Fibroblast of lung (primary cell): ENCODE measurements at regions not wholly inside any gene's neighbourhood (a gene's known extent, or its start where the extent isn't known, plus 50 kb on each side); places are given as distances from the start of the nearest gene placed in this dataset.

Source experiments
- DNase-seq, 2 donors: peaks; one replicate each; pipeline versions ENCODE4 v3.0.0 to v3.0.0-alpha.2; 2010; ENCODE audit warnings: low read depth in 2 of 2
- H2AFZ ChIP-seq: 2 replicates; pipeline ENCODE4 v1.5.1; 2012; ENCODE audit warnings: low read length, control low read depth, inconsistent platforms
- H3K27ac ChIP-seq: 2 replicates; pipeline ENCODE4 v1.5.1; 2011; ENCODE audit warnings: low read length, control low read depth; ENCODE audit not compliant: insufficient read depth
- H3K27me3 ChIP-seq: 2 replicates; pipeline ENCODE4 v1.5.1; 2011; ENCODE audit warnings: mild to moderate bottlenecking, low read length; ENCODE audit not compliant: control insufficient read depth, insufficient read depth
- H3K36me3 ChIP-seq: 2 replicates; pipeline ENCODE4 v1.5.1; 2011; ENCODE audit warnings: low read length; ENCODE audit not compliant: control insufficient read depth, insufficient read depth
- H3K4me1 ChIP-seq: 2 replicates; pipeline ENCODE4 v1.5.1; 2011; ENCODE audit warnings: low read length; ENCODE audit not compliant: control insufficient read depth, insufficient read depth; ENCODE audit errors: extremely low read depth
- H3K4me2 ChIP-seq: 2 replicates; pipeline ENCODE4 v1.5.1; 2011; ENCODE audit warnings: low read length, control low read depth; ENCODE audit not compliant: insufficient read depth; ENCODE audit errors: extremely low read depth
- H3K4me3 ChIP-seq, 4 experiments: fragments of 200-600 bp in 1 of 4; sonication (generic) in 1 of 4; replicated peaks in 1 of 4; 2 replicates each; pipeline ENCODE4 v1.5.1; 2011 to 2016; ENCODE audit warnings: low read length in 4 of 4, low read depth in 3 of 4, mild to moderate bottlenecking in 3 of 4, control low read depth in 2 of 4, inconsistent platforms in 1 of 4, mixed read lengths in 1 of 4; ENCODE audit not compliant: insufficient read depth in 1 of 4; ENCODE audit errors: control extremely low read depth in 1 of 4
- H3K79me2 ChIP-seq: 2 replicates; pipeline ENCODE4 v1.5.1; 2012; ENCODE audit warnings: mild to moderate bottlenecking, low read length, inconsistent platforms; ENCODE audit not compliant: control insufficient read depth, insufficient read depth
- H3K9ac ChIP-seq: 2 replicates; pipeline ENCODE4 v1.5.1; 2011; ENCODE audit warnings: mild to moderate bottlenecking, low read length, control low read depth; ENCODE audit not compliant: insufficient read depth
- H3K9me3 ChIP-seq: 2 replicates; pipeline ENCODE4 v1.5.1; 2012; ENCODE audit warnings: low read depth, low read length; ENCODE audit not compliant: control insufficient read depth, insufficient read depth
- H4K20me1 ChIP-seq: 2 replicates; pipeline ENCODE4 v1.5.1; 2011; ENCODE audit warnings: low read length; ENCODE audit not compliant: control insufficient read depth, insufficient read depth; ENCODE audit errors: extremely low read depth
- CTCF ChIP-seq, 2 donors: IDR thresholded peaks in 1 of 2; conservative IDR thresholded peaks in 1 of 2; 1 replicate in 1 of 2; 2 replicates in 1 of 2; pipeline ENCODE4 v1.5.1; 2011 to 2012; ENCODE audit warnings: low read length in 2 of 2, control low read depth in 1 of 2, inconsistent platforms in 1 of 2, low read depth in 1 of 2, mild to moderate bottlenecking in 1 of 2
- EZH2 ChIP-seq: IDR thresholded peaks from 2 replicates; pipeline ENCODE4 v1.5.1; 2012; ENCODE audit warnings: low read length, control low read depth, mild to moderate bottlenecking; ENCODE audit errors: missing control alignments

- H3K4me3 ChIP-seq = no peak overlapping the region
- H3K36me3 ChIP-seq = no peaks in the 10 kb centered on the region
- no peak for DNase-seq
- no peaks in the 10 kb centered on the region for H3K79me2 ChIP-seq
- no peaks in the 10 kb centered on the region for H3K27me3 ChIP-seq
- no peak overlapping the region for H3K27ac ChIP-seq
- no peaks in the 10 kb centered on the region for H4K20me1 ChIP-seq
- H3K9me3 ChIP-seq = no peaks in the 10 kb centered on the region
- no peak overlapping the region for H3K4me2 ChIP-seq
- peaks cover 14% of the 10 kb centered on the region for H3K4me1 ChIP-seq
- H3K9ac ChIP-seq = no peak overlapping the region
- no peak for TF ChIP-seq EZH2
- no peak for TF ChIP-seq CTCF (conservative IDR thresholded peaks at IDR 0.05 in 1 of 2, IDR thresholded peaks at IDR 0.05 in 1 of 2; ENCODE audit: low read depth in 1 of 2, low read length in 2 of 2)
- no peak overlapping the region for H2AFZ ChIP-seq
These were observed 225.0 kb downstream of the BLID start for GRCh38 chr11:121890946-121891515.

GRCh38 chr11:121890377-121890776, 225.6 kb downstream of the BLID start:
- no peak overlapping the region for H3K9ac ChIP-seq
- H3K27ac ChIP-seq = no peak overlapping the region
- no peaks in the 10 kb centered on the region for H4K20me1 ChIP-seq
- H3K36me3 ChIP-seq = no peaks in the 10 kb centered on the region
- H3K4me1 ChIP-seq = peaks cover 10% of the 10 kb centered on the region
- TF ChIP-seq EZH2 (no peak), CTCF (conservative IDR thresholded peaks at IDR 0.05 in 1 of 2, IDR thresholded peaks at IDR 0.05 in 1 of 2; ENCODE audit: low read depth in 1 of 2, low read length in 2 of 2) (no peak)
- no peaks in the 10 kb centered on the region for H3K27me3 ChIP-seq
- no peaks in the 10 kb centered on the region for H3K9me3 ChIP-seq
- DNase-seq = peak; percentile 73 to 99
- no peak overlapping the region for H2AFZ ChIP-seq
- no peaks in the 10 kb centered on the region for H3K79me2 ChIP-seq
- H3K4me2 ChIP-seq = no peak overlapping the region
- H3K4me3 ChIP-seq = no peak overlapping the region

GRCh38 chr11:121889931-121890330, 226.1 kb downstream of the BLID start:
- H2AFZ ChIP-seq = no peak overlapping the region
- H3K36me3 ChIP-seq = no peaks in the 10 kb centered on the region
- H3K4me1 ChIP-seq = peaks cover 9% of the 10 kb centered on the region
- H3K9ac ChIP-seq = no peak overlapping the region
- H3K27me3 ChIP-seq = no peaks in the 10 kb centered on the region
- no peak for TF ChIP-seq CTCF (conservative IDR thresholded peaks at IDR 0.05 in 1 of 2, IDR thresholded peaks at IDR 0.05 in 1 of 2; ENCODE audit: low read depth in 1 of 2, low read length in 2 of 2)
- no peak for TF ChIP-seq EZH2
- H4K20me1 ChIP-seq = no peaks in the 10 kb centered on the region
- no peak overlapping the region for H3K4me2 ChIP-seq
- no peak overlapping the region for H3K4me3 ChIP-seq
- no peaks in the 10 kb centered on the region for H3K79me2 ChIP-seq
- no peak overlapping the region for H3K27ac ChIP-seq
- no peaks in the 10 kb centered on the region for H3K9me3 ChIP-seq
- peak; percentile 57 to 80 for DNase-seq
